ENCODE measurements at regions not wholly inside any gene's neighbourhood (a gene's known extent, or its start where the extent isn't known, plus 50 kb on each side); places are given as distances from the start of the nearest gene placed in this dataset.

- TF ChIP-seq, protein P1, sequence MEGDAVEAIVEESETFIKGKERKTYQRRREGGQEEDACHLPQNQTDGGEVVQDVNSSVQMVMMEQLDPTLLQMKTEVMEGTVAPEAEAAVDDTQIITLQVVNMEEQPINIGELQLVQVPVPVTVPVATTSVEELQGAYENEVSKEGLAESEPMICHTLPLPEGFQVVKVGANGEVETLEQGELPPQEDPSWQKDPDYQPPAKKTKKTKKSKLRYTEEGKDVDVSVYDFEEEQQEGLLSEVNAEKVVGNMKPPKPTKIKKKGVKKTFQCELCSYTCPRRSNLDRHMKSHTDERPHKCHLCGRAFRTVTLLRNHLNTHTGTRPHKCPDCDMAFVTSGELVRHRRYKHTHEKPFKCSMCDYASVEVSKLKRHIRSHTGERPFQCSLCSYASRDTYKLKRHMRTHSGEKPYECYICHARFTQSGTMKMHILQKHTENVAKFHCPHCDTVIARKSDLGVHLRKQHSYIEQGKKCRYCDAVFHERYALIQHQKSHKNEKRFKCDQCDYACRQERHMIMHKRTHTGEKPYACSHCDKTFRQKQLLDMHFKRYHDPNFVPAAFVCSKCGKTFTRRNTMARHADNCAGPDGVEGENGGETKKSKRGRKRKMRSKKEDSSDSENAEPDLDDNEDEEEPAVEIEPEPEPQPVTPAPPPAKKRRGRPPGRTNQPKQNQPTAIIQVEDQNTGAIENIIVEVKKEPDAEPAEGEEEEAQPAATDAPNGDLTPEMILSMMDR (IDR thresholded peaks at IDR 0.05) = no peak
- no peak for TF ChIP-seq POLR2AphosphoS5 (IDR thresholded peaks at IDR 0.05)
Observed at GRCh38 chr3:18670759-18671158, 245.6 kb upstream of the SATB1 start.

Measured in suprapubic skin (tissue), 3 donors.